Loucy (cell line): ENCODE measurements at regions not wholly inside any gene's neighbourhood (a gene's known extent, or its start where the extent isn't known, plus 50 kb on each side); places are given as distances from the start of the nearest gene placed in this dataset.

Experiments used
- H2AFZ ChIP-seq: fragments of 200-600 bp; sonication (generic); 2 replicates; pipeline ENCODE4 v1.6.0; 2016; ENCODE audit warnings: antibody characterized with exemption, mild to moderate bottlenecking, low read length, moderate library complexity
- H3F3A ChIP-seq: fragments of 200-600 bp; 2 replicates; pipeline ENCODE4 v1.6.0; 2016; ENCODE audit warnings: antibody characterized with exemption, low read depth, mild to moderate bottlenecking
- H3K27me3 ChIP-seq: fragments of 200-600 bp; sonication (generic); 2 replicates; pipeline ENCODE4 v1.6.1; 2014; ENCODE audit warnings: low read length, mild to moderate bottlenecking; ENCODE audit not compliant: insufficient read depth, poor library complexity, severe bottlenecking
- H3K36me3 ChIP-seq: fragments of 200-600 bp; sonication (generic); 2 replicates; pipeline ENCODE4 v1.6.1; 2016; ENCODE audit warnings: low read length; ENCODE audit not compliant: insufficient read depth
- H3K4me1 ChIP-seq: fragments of 200-600 bp; sonication (generic); 2 replicates; pipeline ENCODE4 v1.5.1; 2014; ENCODE audit warnings: low read length, mild to moderate bottlenecking; ENCODE audit not compliant: insufficient read depth, poor library complexity, severe bottlenecking
- H3K4me2 ChIP-seq: fragments of 200-600 bp; sonication (generic); 2 replicates; pipeline ENCODE4 v1.6.0; 2014; ENCODE audit warnings: antibody characterized with exemption, low read length, low read depth, mild to moderate bottlenecking; ENCODE audit not compliant: poor library complexity, severe bottlenecking
- H3K4me3 ChIP-seq: fragments of 200-600 bp; sonication (generic); 2 replicates; pipeline ENCODE4 v1.5.1; 2014; ENCODE audit warnings: low read length, mild to moderate bottlenecking, mixed read lengths; ENCODE audit not compliant: poor library complexity, severe bottlenecking
- H3K79me2 ChIP-seq: fragments of 200-600 bp; sonication (generic); 2 replicates; pipeline ENCODE4 v1.6.1; 2014; ENCODE audit warnings: low read length; ENCODE audit not compliant: insufficient read depth
- H3K9ac ChIP-seq: fragments of 200-600 bp; sonication (generic); 2 replicates; pipeline ENCODE4 v1.6.0; 2014; ENCODE audit warnings: mild to moderate bottlenecking, low read depth, low read length, moderate library complexity; ENCODE audit not compliant: poor library complexity, severe bottlenecking
- H3K9me2 ChIP-seq: fragments of 200-600 bp; sonication (generic); replicated peaks from 2 replicates; pipeline ENCODE4 v1.6.1; 2016; ENCODE audit warnings: low read depth, low read length, mixed read lengths
- H3K9me3 ChIP-seq: fragments of 200-600 bp; sonication (generic); 2 replicates; pipeline ENCODE4 v1.6.1; 2014; ENCODE audit warnings: mild to moderate bottlenecking, antibody characterized with exemption, low read length, low read depth; ENCODE audit not compliant: insufficient read depth
- H4K20me1 ChIP-seq: fragments of 200-600 bp; sonication (generic); 2 replicates; pipeline ENCODE4 v1.6.0; 2014; ENCODE audit warnings: antibody characterized with exemption, low read length, mild to moderate bottlenecking; ENCODE audit not compliant: insufficient read depth, poor library complexity, severe bottlenecking
- CTCF ChIP-seq: fragments of 200-600 bp; sonication (generic); conservative IDR thresholded peaks from 2 replicates; pipeline ENCODE4 v1.5.1; 2014; ENCODE audit warnings: mild to moderate bottlenecking, antibody characterized with exemption, low read length
- EZH2phosphoT487 ChIP-seq: fragments of 200-600 bp; IDR thresholded peaks from 2 replicates; pipeline ENCODE4 v1.6.1; 2018; ENCODE audit warnings: antibody characterized with exemption, mild to moderate bottlenecking, moderate library complexity, borderline replicate concordance

GRCh38 chr12:71063087-71063486 is 94.7 kb downstream of the TSPAN8 start:
- Histone ChIP-seq H3K4me2 (no peak overlapping the region), H3K9me3 (peaks cover 10% of the 10 kb centered on the region; the same call in 1 of the 2 replicates), H3K36me3 (no peaks in the 10 kb centered on the region), H3F3A (no peaks in the 10 kb centered on the region), H3K4me3 (no peak overlapping the region), H3K9me2 (no peaks in the 10 kb centered on the region), H3K4me1 (peaks cover 16% of the 10 kb centered on the region), H3K79me2 (no peaks in the 10 kb centered on the region), H3K27me3 (no peaks in the 10 kb centered on the region), H4K20me1 (no peaks in the 10 kb centered on the region), H2AFZ (no peak overlapping the region; the same call in 1 of the 2 replicates), H3K9ac (no peak overlapping the region)
- no peak for TF ChIP-seq EZH2phosphoT487
- no peak for TF ChIP-seq CTCF

GRCh38 chr12:71061451-71061850 is 96.3 kb downstream of the TSPAN8 start:
- no peaks in the 10 kb centered on the region for H4K20me1 ChIP-seq
- H3K9me3 ChIP-seq, result peaks cover 14% of the 10 kb centered on the region; the same call in 1 of the 2 replicates
- H3K4me2 ChIP-seq, result no peak overlapping the region
- no peak overlapping the region for H3K4me3 ChIP-seq
- no peaks in the 10 kb centered on the region for H3K79me2 ChIP-seq
- no peaks in the 10 kb centered on the region for H3K36me3 ChIP-seq
- no peaks in the 10 kb centered on the region for H3K9me2 ChIP-seq
- H3K4me1 ChIP-seq, result peaks cover 26% of the 10 kb centered on the region
- no peak for TF ChIP-seq EZH2phosphoT487
- TF ChIP-seq CTCF, result no peak
- no peak overlapping the region for H3K9ac ChIP-seq
- H3K27me3 ChIP-seq, result no peaks in the 10 kb centered on the region
- no peak overlapping the region for H2AFZ ChIP-seq
- no peaks in the 10 kb centered on the region for H3F3A ChIP-seq

GRCh38 chr12:71060426-71060825 is 97.4 kb downstream of the TSPAN8 start:
- H3K9ac ChIP-seq, result no peak overlapping the region
- H4K20me1 ChIP-seq, result no peaks in the 10 kb centered on the region
- H3K27me3 ChIP-seq, result no peaks in the 10 kb centered on the region
- H3K9me3 ChIP-seq, result peaks cover 14% of the 10 kb centered on the region; the same call in 1 of the 2 replicates
- no peak overlapping the region for H2AFZ ChIP-seq
- no peaks in the 10 kb centered on the region for H3F3A ChIP-seq
- TF ChIP-seq CTCF (no peak), EZH2phosphoT487 (no peak)
- no peak overlapping the region for H3K4me2 ChIP-seq
- no peaks in the 10 kb centered on the region for H3K79me2 ChIP-seq
- no peaks in the 10 kb centered on the region for H3K9me2 ChIP-seq
- H3K4me1 ChIP-seq, result peaks cover 35% of the 10 kb centered on the region
- no peaks in the 10 kb centered on the region for H3K36me3 ChIP-seq
- H3K4me3 ChIP-seq, result no peak overlapping the region
